HUES64 (cell line): ENCODE measurements at regions not wholly inside any gene's neighbourhood (a gene's known extent, or its start where the extent isn't known, plus 50 kb on each side); places are given as distances from the start of the nearest gene placed in this dataset.

ENCODE experiments used
- H3K27ac ChIP-seq: 2 replicates; pipeline ENCODE4 v1.7.0; 2013; ENCODE audit warnings: low read depth, low read length, inconsistent platforms
- H3K27me3 ChIP-seq: 2 replicates; pipeline ENCODE4 v1.6.1; 2013; ENCODE audit warnings: mild to moderate bottlenecking, low read length; ENCODE audit not compliant: insufficient read depth
- H3K36me3 ChIP-seq: 2 replicates; pipeline ENCODE4 v1.6.1; 2013; ENCODE audit warnings: mild to moderate bottlenecking, low read length; ENCODE audit not compliant: insufficient read depth
- H3K4me1 ChIP-seq: 2 replicates; pipeline ENCODE4 v1.6.1; 2013; ENCODE audit warnings: mild to moderate bottlenecking, low read length, moderate library complexity; ENCODE audit not compliant: insufficient read depth
- H3K4me3 ChIP-seq: 2 replicates; pipeline ENCODE4 v1.5.1; 2013; ENCODE audit warnings: mild to moderate bottlenecking, low read length, moderate library complexity
- H3K9ac ChIP-seq: 2 replicates; pipeline ENCODE4 v1.6.1; 2013; ENCODE audit warnings: mild to moderate bottlenecking, low read depth, low read length
- H3K9me3 ChIP-seq: 2 replicates; pipeline ENCODE4 v1.6.1; 2013; ENCODE audit warnings: low read depth, low read length; ENCODE audit not compliant: insufficient read depth
- WGBS: fragments of 150-250, 120-280 bp; methylation state at CpG from one replicate; pipeline ENCODE4 v1.1.7; 2013; ENCODE audit warnings: missing lambda C conversion rate; 5-methylcytosine and 5-hydroxymethylcytosine counted together

- H3K36me3 ChIP-seq = no peaks in the 10 kb centered on the region
- H3K4me1 ChIP-seq = no peaks in the 10 kb centered on the region
- WGBS = 92% methylated on average over 6 of the region's 6 CpGs
- H3K27ac ChIP-seq = no peak overlapping the region
- 0 out of 2 replicates have a peak, but pooled peaks cover 4% of the 10 kb centered on the region for H3K9me3 ChIP-seq
- no peak overlapping the region for H3K9ac ChIP-seq
- no peaks in the 10 kb centered on the region for H3K27me3 ChIP-seq
- no peak overlapping the region for H3K4me3 ChIP-seq
Observed at GRCh38 chr21:15480160-15480559, 249.6 kb upstream of the USP25 start.

DNA sequence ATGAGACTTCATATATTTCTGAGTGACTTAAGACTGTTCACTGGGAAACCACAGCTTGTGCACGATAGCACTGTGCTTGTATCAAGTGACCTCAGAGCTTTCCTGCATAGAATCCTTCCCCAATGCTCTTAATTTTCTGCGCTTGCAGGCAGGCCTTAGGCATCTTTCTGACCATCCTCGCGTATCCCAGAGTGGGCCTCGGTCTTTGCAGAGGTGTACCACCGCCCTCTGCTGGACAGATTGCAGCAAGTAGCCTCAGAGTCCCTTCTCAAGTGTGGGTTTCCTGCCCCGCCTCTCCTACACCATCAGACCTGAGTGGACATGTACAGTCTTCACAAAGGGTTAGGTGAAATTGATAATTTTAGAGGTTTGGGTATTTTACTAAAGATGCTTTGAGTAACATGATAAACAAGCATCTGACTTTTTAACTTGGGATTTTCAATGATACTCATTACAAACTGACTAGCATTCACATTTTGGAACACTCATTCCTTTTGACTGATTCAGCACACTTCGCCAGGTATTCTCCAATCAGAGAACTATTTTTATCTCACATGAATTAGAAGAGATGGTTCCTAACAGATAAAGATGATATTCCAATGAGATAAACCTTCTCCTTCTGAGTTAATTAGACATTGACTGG is 246.5 kb upstream of the USP25 start:
- WGBS = 21% methylated on average over 8 of the region's 8 CpGs

DNA sequence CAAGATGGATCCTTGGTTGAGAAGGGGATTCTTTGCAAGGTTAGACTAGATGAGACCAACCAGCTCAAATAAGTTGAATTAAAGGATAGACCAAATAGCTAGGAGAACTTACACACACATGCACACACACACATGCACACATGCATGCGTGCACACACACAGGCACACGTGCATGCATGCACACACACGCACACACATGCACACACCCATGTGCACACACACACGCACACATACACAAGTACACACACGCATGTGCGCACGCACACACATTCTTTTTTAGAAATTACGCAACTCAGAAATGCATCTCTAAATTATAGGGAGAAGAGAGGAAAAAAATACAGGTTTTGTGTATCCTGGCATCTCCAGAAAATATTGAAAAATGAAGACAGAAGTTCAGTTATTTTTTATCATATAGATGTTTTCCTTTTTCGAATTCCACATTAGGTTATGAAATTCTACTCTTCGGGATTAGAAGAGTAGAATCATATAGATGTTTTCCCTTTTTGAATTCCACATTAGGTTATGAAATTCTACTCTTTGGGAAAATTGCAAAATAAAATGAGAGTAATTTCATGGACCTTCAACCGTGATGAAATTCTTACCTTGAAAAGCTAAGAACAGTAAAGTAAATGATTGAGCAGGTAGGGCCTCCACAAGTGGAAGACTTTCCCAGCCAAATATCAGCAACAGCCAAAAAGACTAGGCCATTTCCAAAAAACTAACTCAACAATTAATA is 243.2 kb upstream of the USP25 start:
- Histone ChIP-seq H3K9me3 (no peaks in the 10 kb centered on the region), H3K36me3 (no peaks in the 10 kb centered on the region), H3K27ac (no peak overlapping the region), H3K27me3 (no peaks in the 10 kb centered on the region), H3K4me1 (no peaks in the 10 kb centered on the region), H3K4me3 (no peak overlapping the region), H3K9ac (no peak overlapping the region)
- 93% methylated on average over 8 of the region's 11 CpGs for WGBS

More for the DNA sequence above, 246.5 kb upstream of the USP25 start:
- Histone ChIP-seq H3K27ac (no peak overlapping the region), H3K9me3 (no peaks in the 10 kb centered on the region), H3K27me3 (no peaks in the 10 kb centered on the region), H3K9ac (no peak overlapping the region), H3K4me3 (no peak overlapping the region), H3K4me1 (no peaks in the 10 kb centered on the region), H3K36me3 (no peaks in the 10 kb centered on the region)

DNA sequence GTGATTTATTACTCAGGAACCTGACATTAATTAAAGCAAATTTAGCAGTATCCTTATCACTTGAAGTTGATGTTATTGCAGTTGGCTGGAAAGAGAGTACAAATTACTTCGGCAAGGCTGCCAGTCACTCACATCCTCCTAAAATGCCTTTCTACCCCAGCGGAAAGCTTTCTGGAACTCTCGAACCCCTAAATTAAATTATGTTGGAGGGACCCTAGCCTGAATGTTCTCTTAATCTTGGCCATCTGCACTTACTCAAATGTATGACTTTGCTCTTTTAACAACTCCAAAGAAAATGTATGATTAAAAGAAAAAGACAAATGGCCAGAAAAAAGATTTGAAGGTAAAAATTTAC is 242.6 kb upstream of the USP25 start:
- Histone ChIP-seq H3K4me3 (no peak overlapping the region), H3K27ac (no peak overlapping the region), H3K4me1 (no peaks in the 10 kb centered on the region), H3K27me3 (no peaks in the 10 kb centered on the region), H3K9me3 (no peaks in the 10 kb centered on the region), H3K9ac (no peak overlapping the region), H3K36me3 (no peaks in the 10 kb centered on the region)
- 94% methylated on average over 3 of the region's 3 CpGs for WGBS

GRCh38 chr21:15491100-15491499 is 238.7 kb upstream of the USP25 start:
- no peak overlapping the region for H3K27ac ChIP-seq
- no peak overlapping the region for H3K9ac ChIP-seq
- no peaks in the 10 kb centered on the region for H3K9me3 ChIP-seq
- H3K4me3 ChIP-seq = no peak overlapping the region
- WGBS = 93% methylated on average over 2 of the region's 2 CpGs
- no peaks in the 10 kb centered on the region for H3K4me1 ChIP-seq
- H3K36me3 ChIP-seq = no peaks in the 10 kb centered on the region
- no peaks in the 10 kb centered on the region for H3K27me3 ChIP-seq

GRCh38 chr21:15493646-15494045 is 236.1 kb upstream of the USP25 start:
- H3K9ac ChIP-seq = no peak overlapping the region
- H3K27me3 ChIP-seq = no peaks in the 10 kb centered on the region
- no peaks in the 10 kb centered on the region for H3K36me3 ChIP-seq
- H3K9me3 ChIP-seq = no peaks in the 10 kb centered on the region
- H3K27ac ChIP-seq = no peak overlapping the region
- 90% methylated on average over 3 of the region's 3 CpGs for WGBS
- no peaks in the 10 kb centered on the region for H3K4me1 ChIP-seq
- no peak overlapping the region for H3K4me3 ChIP-seq

DNA sequence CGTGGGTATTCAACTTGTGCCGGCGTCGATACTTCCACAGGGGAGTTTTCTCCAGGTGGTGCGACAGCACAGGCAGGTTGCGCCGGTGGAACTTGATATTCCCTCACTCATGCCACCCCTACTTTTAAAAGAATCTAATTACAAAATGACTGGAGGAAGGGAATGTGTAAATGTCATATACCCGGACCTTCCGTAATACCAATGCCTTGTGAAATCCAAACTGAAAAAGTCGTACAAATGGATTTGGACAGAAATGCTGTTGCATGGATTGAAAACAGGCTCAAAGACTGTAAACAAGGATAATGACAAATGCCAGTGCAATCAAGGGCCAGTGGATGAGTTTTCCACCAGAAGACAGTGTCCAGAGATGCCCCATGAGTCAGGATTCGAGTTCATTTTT is 235.3 kb upstream of the USP25 start:
- Histone ChIP-seq H3K9me3 (no peaks in the 10 kb centered on the region), H3K4me3 (no peak overlapping the region), H3K27ac (no peak overlapping the region), H3K27me3 (no peaks in the 10 kb centered on the region), H3K9ac (no peak overlapping the region), H3K4me1 (no peaks in the 10 kb centered on the region), H3K36me3 (no peaks in the 10 kb centered on the region)
- 95% methylated on average over 11 of the region's 11 CpGs for WGBS

GRCh38 chr21:15495965-15496364 is 233.8 kb upstream of the USP25 start:
- no peak overlapping the region for H3K4me3 ChIP-seq
- 89% methylated on average over 3 of the region's 3 CpGs for WGBS
- no peak overlapping the region for H3K27ac ChIP-seq

GRCh38 chr21:15496911-15497310 is 232.9 kb upstream of the USP25 start:
- no peaks in the 10 kb centered on the region for H3K4me1 ChIP-seq
- no peaks in the 10 kb centered on the region for H3K36me3 ChIP-seq
- H3K9me3 ChIP-seq = no peaks in the 10 kb centered on the region
- no peak overlapping the region for H3K27ac ChIP-seq
- H3K9ac ChIP-seq = no peak overlapping the region
- no peaks in the 10 kb centered on the region for H3K27me3 ChIP-seq
- 96% methylated on average over 2 of the region's 2 CpGs for WGBS
- no peak overlapping the region for H3K4me3 ChIP-seq

More at GRCh38 chr21:15495965-15496364, 233.8 kb upstream of the USP25 start:
- no peak overlapping the region for H3K9ac ChIP-seq
- no peaks in the 10 kb centered on the region for H3K9me3 ChIP-seq
- no peaks in the 10 kb centered on the region for H3K27me3 ChIP-seq
- no peaks in the 10 kb centered on the region for H3K36me3 ChIP-seq
- H3K4me1 ChIP-seq = no peaks in the 10 kb centered on the region

DNA sequence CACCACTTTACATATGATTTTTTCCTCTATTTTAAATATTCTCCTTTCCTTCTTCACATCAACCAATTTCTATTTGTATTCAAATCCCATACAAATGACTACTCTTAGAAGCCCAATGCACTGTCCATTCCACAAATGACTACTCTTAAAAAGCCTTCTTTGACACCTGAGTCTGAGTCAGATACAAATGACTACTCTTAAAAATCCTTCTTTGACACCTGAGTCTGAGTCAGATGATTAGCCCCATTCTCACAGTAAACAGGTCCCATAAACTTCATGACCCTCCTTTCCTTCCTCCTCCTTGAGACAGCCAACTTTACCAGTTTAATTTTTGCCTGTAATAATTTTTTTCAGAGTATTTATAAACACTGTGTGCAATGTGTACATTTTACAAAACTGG is 231.3 kb upstream of the USP25 start:
- Histone ChIP-seq H3K36me3 (no peaks in the 10 kb centered on the region), H3K9ac (no peak overlapping the region), H3K27me3 (no peaks in the 10 kb centered on the region), H3K27ac (no peak overlapping the region), H3K4me3 (no peak overlapping the region), H3K4me1 (no peaks in the 10 kb centered on the region), H3K9me3 (no peaks in the 10 kb centered on the region)

- Histone ChIP-seq H3K4me1 (no peaks in the 10 kb centered on the region), H3K9ac (no peak overlapping the region), H3K27me3 (no peaks in the 10 kb centered on the region), H3K9me3 (no peaks in the 10 kb centered on the region), H3K36me3 (no peaks in the 10 kb centered on the region), H3K4me3 (no peak overlapping the region), H3K27ac (no peak overlapping the region)
- 93% methylated on average over 1 of the region's 1 CpG for WGBS
Observed at GRCh38 chr21:15506086-15506485, 223.7 kb upstream of the USP25 start.
